ENCODE measurements at regions not wholly inside any gene's neighbourhood (a gene's known extent, or its start where the extent isn't known, plus 50 kb on each side); places are given as distances from the start of the nearest gene placed in this dataset.

GRCh38 chr9:1128046-1128445 is 77.9 kb downstream of the DMRT2 start:
- intact Hi-C loops (cut with DNase I; ENCODE audit: low total_unique reads), result no loop called here
- DNase-seq, result no peak

GRCh38 chr9:1129382-1129781 is 79.2 kb downstream of the DMRT2 start:
- TF ChIP-seq POLR2A (IDR thresholded peaks at IDR 0.05) (no peak), CTCF (IDR thresholded peaks at IDR 0.05) (no peak)
- H3K4me3 ChIP-seq, result no peak overlapping the region
- no peaks in the 10 kb centered on the region for H3K4me1 ChIP-seq
- DNase-seq, result no peak
- intact Hi-C loops (cut with DNase I; ENCODE audit: low total_unique reads), result no loop called here
- H3K27ac ChIP-seq, result no peak overlapping the region
- no peaks in the 10 kb centered on the region for H3K36me3 ChIP-seq (ENCODE audit: low read depth, missing control alignments)
- H3K27me3 ChIP-seq, result no peaks in the 10 kb centered on the region
- WGBS, 2 donors, result 34 to 47% methylated on average over 4 of the region's 4 CpGs
- no peaks in the 10 kb centered on the region for H3K9me3 ChIP-seq

More at GRCh38 chr9:1128046-1128445, 77.9 kb downstream of the DMRT2 start:
- 85 to 86% methylated on average over 1 of the region's 1 CpG for WGBS, 2 donors
- TF ChIP-seq CTCF (IDR thresholded peaks at IDR 0.05) (no peak), POLR2A (IDR thresholded peaks at IDR 0.05) (no peak)
- H3K9me3 ChIP-seq, result no peaks in the 10 kb centered on the region
- no peaks in the 10 kb centered on the region for H3K27me3 ChIP-seq
- no peak overlapping the region for H3K4me3 ChIP-seq
- no peaks in the 10 kb centered on the region for H3K4me1 ChIP-seq
- H3K27ac ChIP-seq, result no peak overlapping the region
- H3K36me3 ChIP-seq (ENCODE audit: low read depth, missing control alignments), result no peaks in the 10 kb centered on the region

- DNase-seq, result no peak
- intact Hi-C loops (cut with DNase I; ENCODE audit: low total_unique reads), result no loop called here
- no peak for TF ChIP-seq POLR2A (IDR thresholded peaks at IDR 0.05)
- no peak for TF ChIP-seq CTCF (IDR thresholded peaks at IDR 0.05)
Observed at GRCh38 chr9:1140057-1140456, 89.9 kb downstream of the DMRT2 start.

GRCh38 chr9:1151691-1152090 is 101.5 kb downstream of the DMRT2 start:
- TF ChIP-seq CTCF (IDR thresholded peaks at IDR 0.05), result no peak
- no peak for TF ChIP-seq POLR2A (IDR thresholded peaks at IDR 0.05)
- Histone ChIP-seq H3K4me1 (no peaks in the 10 kb centered on the region), H3K36me3 (ENCODE audit: low read depth, missing control alignments) (no peaks in the 10 kb centered on the region), H3K4me3 (no peak overlapping the region), H3K27me3 (no peaks in the 10 kb centered on the region), H3K27ac (no peak overlapping the region), H3K9me3 (no peaks in the 10 kb centered on the region)
- no peak for DNase-seq
- intact Hi-C loops (cut with DNase I; ENCODE audit: low total_unique reads), result no loop called here
- 64 to 80% methylated on average over 2 of the region's 2 CpGs for WGBS, 2 donors

More at GRCh38 chr9:1140057-1140456, 89.9 kb downstream of the DMRT2 start:
- H3K36me3 ChIP-seq (ENCODE audit: low read depth, missing control alignments), result no peaks in the 10 kb centered on the region
- H3K4me1 ChIP-seq, result no peaks in the 10 kb centered on the region
- 93 to 94% methylated on average over 2 of the region's 2 CpGs for WGBS, 2 donors
- H3K4me3 ChIP-seq, result no peak overlapping the region
- no peaks in the 10 kb centered on the region for H3K9me3 ChIP-seq
- no peak overlapping the region for H3K27ac ChIP-seq
- H3K27me3 ChIP-seq, result no peaks in the 10 kb centered on the region

GRCh38 chr9:1152171-1152570 is 102.0 kb downstream of the DMRT2 start:
- Histone ChIP-seq H3K27ac (no peak overlapping the region), H3K36me3 (ENCODE audit: low read depth, missing control alignments) (no peaks in the 10 kb centered on the region), H3K4me1 (no peaks in the 10 kb centered on the region), H3K4me3 (no peak overlapping the region), H3K9me3 (no peaks in the 10 kb centered on the region), H3K27me3 (no peaks in the 10 kb centered on the region)
- intact Hi-C loops (cut with DNase I; ENCODE audit: low total_unique reads), result no loop called here
- WGBS, 2 donors, result 62 to 63% methylated on average over 3 of the region's 3 CpGs
- TF ChIP-seq POLR2A (IDR thresholded peaks at IDR 0.05), result no peak
- TF ChIP-seq CTCF (IDR thresholded peaks at IDR 0.05), result no peak
- no peak for DNase-seq

Measured in testis (tissue), 2 donors.